Neuronal stem cell (in vitro differentiated cells): ENCODE measurements at regions not wholly inside any gene's neighbourhood (a gene's known extent, or its start where the extent isn't known, plus 50 kb on each side); places are given as distances from the start of the nearest gene placed in this dataset.
A peak's percentile ranks its signal among the peaks of the same experiment; 100 is the strongest.

Experiments used
- DNase-seq: peaks from one replicate; pipeline ENCODE4 v3.0.0-alpha.2; 2013; ENCODE audit warnings: low spot score
- H2AFZ ChIP-seq: one replicate; pipeline ENCODE4 v1.6.1; 2013; ENCODE audit warnings: mild to moderate bottlenecking, low read length, inconsistent platforms
- H2AK5ac ChIP-seq: 2 replicates; pipeline ENCODE4 v1.6.1; 2013; ENCODE audit warnings: low read depth, mild to moderate bottlenecking, inconsistent platforms, low read length, moderate library complexity, mixed read lengths
- H2BK120ac ChIP-seq: 2 replicates; pipeline ENCODE4 v1.6.1; 2013; ENCODE audit warnings: low read depth, mild to moderate bottlenecking, inconsistent platforms, low read length, moderate library complexity, mixed read lengths
- H2BK12ac ChIP-seq: one replicate; pipeline ENCODE4 v1.6.1; 2013; ENCODE audit warnings: low read length, inconsistent platforms
- H2BK15ac ChIP-seq: 2 replicates; pipeline ENCODE4 v1.6.1; 2013; ENCODE audit warnings: mild to moderate bottlenecking, low read length, inconsistent platforms, mixed read lengths
- H2BK5ac ChIP-seq: one replicate; pipeline ENCODE4 v1.6.1; 2013; ENCODE audit warnings: inconsistent platforms, mild to moderate bottlenecking, low read length, moderate library complexity
- H3K14ac ChIP-seq: one replicate; pipeline ENCODE4 v1.6.1; 2013; ENCODE audit warnings: low read length, inconsistent platforms
- H3K18ac ChIP-seq: 2 replicates; pipeline ENCODE4 v1.6.1; 2013; ENCODE audit warnings: low read length, inconsistent platforms
- H3K23ac ChIP-seq: 2 replicates; pipeline ENCODE4 v1.6.1; 2013; ENCODE audit warnings: low read depth, mild to moderate bottlenecking, mixed read lengths, low read length, inconsistent platforms; ENCODE audit not compliant: poor library complexity
- H3K27ac ChIP-seq: replicated peaks from 3 replicates; pipeline ENCODE4 v1.5.1; 2013; ENCODE audit warnings: low read length, inconsistent platforms
- H3K27me3 ChIP-seq, 3 experiments: 2 replicates each; pipeline ENCODE4 v1.6.1; 2013; ENCODE audit warnings: low read length in 3 of 3, mild to moderate bottlenecking in 2 of 3, inconsistent platforms in 1 of 3, low read depth in 1 of 3, mixed read lengths in 1 of 3, moderate library complexity in 1 of 3; ENCODE audit not compliant: control insufficient read depth in 3 of 3, insufficient read depth in 3 of 3
- H3K36me3 ChIP-seq, 2 donors: replicated peaks in 1 of 2; 2 replicates each; pipeline ENCODE4 v1.6.1; 2013; ENCODE audit warnings: low read length in 2 of 2; ENCODE audit not compliant: control insufficient read depth in 2 of 2, insufficient read depth in 2 of 2
- H3K4ac ChIP-seq: 2 replicates; pipeline ENCODE4 v1.6.1; 2013; ENCODE audit warnings: inconsistent platforms, mild to moderate bottlenecking, low read length, moderate library complexity
- H3K4me1 ChIP-seq, 2 donors: 1 replicate in 1 of 2; 2 replicates in 1 of 2; pipeline ENCODE4 v1.6.1; 2013; ENCODE audit warnings: low read length in 2 of 2, low read depth in 1 of 2; ENCODE audit not compliant: control insufficient read depth in 2 of 2, insufficient read depth in 1 of 2
- H3K4me2 ChIP-seq: one replicate; pipeline ENCODE4 v1.6.1; 2013; ENCODE audit warnings: mild to moderate bottlenecking, low read length, inconsistent platforms; ENCODE audit not compliant: insufficient read depth, poor library complexity, severe bottlenecking
- H3K4me3 ChIP-seq, 2 donors: 2 replicates each; pipeline ENCODE4 v1.5.1; 2013; ENCODE audit warnings: low read length in 2 of 2, mild to moderate bottlenecking in 2 of 2, inconsistent platforms in 1 of 2, moderate library complexity in 1 of 2
- H3K79me1 ChIP-seq: one replicate; pipeline ENCODE4 v1.6.1; 2013; ENCODE audit warnings: low read depth, mild to moderate bottlenecking, inconsistent platforms, low read length, moderate library complexity
- H3K9ac ChIP-seq: one replicate; pipeline ENCODE4 v1.6.1; 2013; ENCODE audit warnings: mild to moderate bottlenecking, low read depth, low read length, inconsistent platforms; ENCODE audit not compliant: poor library complexity
- H3K9me3 ChIP-seq, 2 donors: replicated peaks in 1 of 2; 2 replicates each; pipeline versions ENCODE3 to v1.6.1; 2013; ENCODE audit warnings: low read length in 2 of 2, mild to moderate bottlenecking in 2 of 2, inconsistent platforms in 1 of 2, low read depth in 1 of 2, mixed read lengths in 1 of 2, moderate library complexity in 1 of 2; ENCODE audit not compliant: control insufficient read depth in 2 of 2, insufficient read depth in 1 of 2
- H4K8ac ChIP-seq: one replicate; pipeline ENCODE4 v1.6.1; 2013; ENCODE audit warnings: low read depth, mild to moderate bottlenecking, inconsistent platforms, low read length, moderate library complexity
- H4K91ac ChIP-seq: one replicate; pipeline ENCODE4 v1.6.1; 2013; ENCODE audit warnings: low read length, low read depth, mild to moderate bottlenecking, inconsistent platforms; ENCODE audit not compliant: poor library complexity
- WGBS, 2 donors: extraction: QIAGEN DNeasy Blood & Tissue Kit; methylation state at CpG; one replicate each; pipeline ENCODE4 v1.1.7; 2013; ENCODE audit warnings: missing lambda C conversion rate in 2 of 2, mixed read lengths in 1 of 2; ENCODE audit not compliant: insufficient read length in 2 of 2, insufficient replicate concordance in 1 of 2; ENCODE audit errors: extremely low coverage in 2 of 2; 5-methylcytosine and 5-hydroxymethylcytosine counted together

DNA sequence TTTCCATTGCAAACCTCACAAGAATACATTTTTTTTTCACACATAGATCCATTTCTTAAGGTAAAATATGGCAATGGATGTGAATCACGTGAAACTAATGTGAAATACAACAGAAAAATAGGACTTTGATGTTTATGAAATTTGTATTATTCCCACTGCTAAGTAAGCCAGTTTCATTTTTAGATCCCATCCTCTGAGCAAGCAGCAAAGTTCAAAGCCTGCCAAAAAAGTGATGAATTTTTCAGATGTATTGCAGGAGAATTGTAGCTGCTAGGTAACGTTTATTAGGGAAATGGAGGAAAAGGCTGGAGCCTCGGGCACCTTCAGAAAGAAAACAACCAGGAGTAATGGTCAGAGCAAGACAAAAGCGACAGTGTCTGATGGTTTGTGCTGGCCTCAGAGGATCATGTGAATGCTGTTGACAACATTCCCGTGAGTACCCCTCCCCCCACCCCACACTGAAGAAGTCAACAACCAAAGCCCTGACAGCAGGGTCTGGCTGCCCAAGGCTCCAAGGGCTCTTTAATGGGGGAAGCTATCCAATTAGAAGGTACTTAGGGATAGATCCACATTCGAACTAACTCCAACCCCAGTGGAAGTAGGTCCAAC, 95.5 kb downstream of the OXGR1 start:
- H3K27ac ChIP-seq = no peak overlapping the region
- H3K4me2 ChIP-seq = no peak overlapping the region
- H3K4me3 ChIP-seq = no peak overlapping the region

DNA sequence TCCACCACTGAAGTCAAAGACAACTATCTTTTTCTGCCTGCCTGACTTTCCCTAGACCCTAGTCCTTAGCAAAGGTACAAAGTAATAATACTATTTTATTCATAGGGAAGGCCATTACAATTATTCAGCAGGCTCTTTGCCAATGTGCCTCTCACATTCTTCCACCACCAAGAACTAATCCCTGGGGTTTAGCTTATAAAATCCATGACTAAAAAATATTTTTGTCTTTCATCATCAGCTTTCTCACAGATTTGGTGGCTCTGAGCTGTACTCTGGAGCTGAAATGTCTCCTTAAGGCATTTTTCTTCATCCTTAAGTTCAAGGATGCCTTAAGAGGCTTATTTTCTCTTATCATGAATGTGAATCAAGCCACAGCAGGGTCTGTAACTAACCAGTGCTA, 96.1 kb downstream of the OXGR1 start:
- no peak overlapping the region for H3K27ac ChIP-seq
- no peak for DNase-seq
- H3K18ac ChIP-seq = no peak overlapping the region

More for the DNA sequence above, 95.5 kb downstream of the OXGR1 start:
- no peak overlapping the region for H3K14ac ChIP-seq
- no peak overlapping the region for H2BK15ac ChIP-seq
- H3K9me3 ChIP-seq = peaks cover 0 to 5% of the 10 kb centered on the region in 2 donors
- H3K27me3 ChIP-seq = no peaks in the 10 kb centered on the region
- no peaks in the 10 kb centered on the region for H3K36me3 ChIP-seq
- H3K4ac ChIP-seq = no peak overlapping the region
- H4K91ac ChIP-seq = no peak overlapping the region
- no peak overlapping the region for H2AK5ac ChIP-seq
- no CpG with 5 or more reads among the region's 6 CpGs for WGBS, 2 donors
- H2BK12ac ChIP-seq = no peak overlapping the region
- no peak overlapping the region for H4K8ac ChIP-seq
- no peaks in the 10 kb centered on the region for H3K79me1 ChIP-seq
- no peak overlapping the region for H2BK120ac ChIP-seq
- H2AFZ ChIP-seq = peak overlapping the region; percentile 41
- peak; percentile 14 for DNase-seq
- peaks cover 0 to 7% of the 10 kb centered on the region in 2 donors for H3K4me1 ChIP-seq
- H2BK5ac ChIP-seq = no peak overlapping the region
- peak overlapping the region; percentile 45 for H3K18ac ChIP-seq
- no peak overlapping the region for H3K23ac ChIP-seq
- no peak overlapping the region for H3K9ac ChIP-seq

More for the DNA sequence above, 96.1 kb downstream of the OXGR1 start:
- Histone ChIP-seq H3K27me3 (no peaks in the 10 kb centered on the region), H3K9ac (no peak overlapping the region), H2BK15ac (no peak overlapping the region), H2AK5ac (no peak overlapping the region), H3K14ac (no peak overlapping the region), H4K91ac (no peak overlapping the region), H3K9me3 (peaks cover 0 to 5% of the 10 kb centered on the region in 2 donors), H3K4me2 (no peak overlapping the region), H3K4me3 (no peak overlapping the region), H2BK12ac (no peak overlapping the region), H3K4ac (no peak overlapping the region), H3K79me1 (no peaks in the 10 kb centered on the region), H3K23ac (no peak overlapping the region), H4K8ac (no peak overlapping the region), H3K36me3 (no peaks in the 10 kb centered on the region), H2BK5ac (no peak overlapping the region), H2BK120ac (no peak overlapping the region), H3K4me1 (peaks cover 0 to 7% of the 10 kb centered on the region in 2 donors), H2AFZ (no peak overlapping the region)
